PFSK-1 (cell line): ENCODE measurements at regions not wholly inside any gene's neighbourhood (a gene's known extent, or its start where the extent isn't known, plus 50 kb on each side); places are given as distances from the start of the nearest gene placed in this dataset.

Experiments used
- POLR2AphosphoS5 ChIP-seq: IDR thresholded peaks from 2 replicates; pipeline ENCODE4 v1.6.1; 2012; ENCODE audit warnings: low read depth, mild to moderate bottlenecking, control low read depth, low read length, moderate library complexity
- SIN3A ChIP-seq: IDR thresholded peaks from 2 replicates; pipeline ENCODE4 v1.6.1; 2012; ENCODE audit warnings: mild to moderate bottlenecking, low read length, moderate library complexity, borderline replicate concordance; ENCODE audit not compliant: insufficient read depth

GRCh38 chr7:142357953-142358520 is 100.2 kb upstream of the PRSS58 start:
- no peak for TF ChIP-seq SIN3A
- TF ChIP-seq POLR2AphosphoS5 = no peak
